HepG2 (cell line): ENCODE measurements at regions not wholly inside any gene's neighbourhood (a gene's known extent, or its start where the extent isn't known, plus 50 kb on each side); places are given as distances from the start of the nearest gene placed in this dataset.

Source experiments
- ZC3H4 ChIP-seq: sonication (generic); formaldehyde crosslinking; IDR thresholded peaks from 2 replicates; pipeline ENCODE4 v1.4.0; 2020; ENCODE audit warnings: missing genetic modification reagents, borderline replicate concordance
- ZNF292 ChIP-seq: sonication (generic); formaldehyde crosslinking; IDR thresholded peaks from 2 replicates; pipeline ENCODE4 v1.8.1; 2022; ENCODE audit warnings: mild to moderate bottlenecking, low read depth, missing genetic modification reagents, borderline replicate concordance
- TF ChIP-seq, protein P1 (sequence below): sonication (generic); formaldehyde crosslinking; IDR thresholded peaks from 2 replicates; pipeline ENCODE4 v1.4.0; 2020; ENCODE audit warnings: mild to moderate bottlenecking, missing genetic modification reagents

GRCh38 chr2:36235882-36236281, 119.7 kb upstream of the CRIM1 start:
- TF ChIP-seq, protein P1, sequence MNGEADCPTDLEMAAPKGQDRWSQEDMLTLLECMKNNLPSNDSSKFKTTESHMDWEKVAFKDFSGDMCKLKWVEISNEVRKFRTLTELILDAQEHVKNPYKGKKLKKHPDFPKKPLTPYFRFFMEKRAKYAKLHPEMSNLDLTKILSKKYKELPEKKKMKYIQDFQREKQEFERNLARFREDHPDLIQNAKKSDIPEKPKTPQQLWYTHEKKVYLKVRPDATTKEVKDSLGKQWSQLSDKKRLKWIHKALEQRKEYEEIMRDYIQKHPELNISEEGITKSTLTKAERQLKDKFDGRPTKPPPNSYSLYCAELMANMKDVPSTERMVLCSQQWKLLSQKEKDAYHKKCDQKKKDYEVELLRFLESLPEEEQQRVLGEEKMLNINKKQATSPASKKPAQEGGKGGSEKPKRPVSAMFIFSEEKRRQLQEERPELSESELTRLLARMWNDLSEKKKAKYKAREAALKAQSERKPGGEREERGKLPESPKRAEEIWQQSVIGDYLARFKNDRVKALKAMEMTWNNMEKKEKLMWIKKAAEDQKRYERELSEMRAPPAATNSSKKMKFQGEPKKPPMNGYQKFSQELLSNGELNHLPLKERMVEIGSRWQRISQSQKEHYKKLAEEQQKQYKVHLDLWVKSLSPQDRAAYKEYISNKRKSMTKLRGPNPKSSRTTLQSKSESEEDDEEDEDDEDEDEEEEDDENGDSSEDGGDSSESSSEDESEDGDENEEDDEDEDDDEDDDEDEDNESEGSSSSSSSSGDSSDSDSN (CRISPR knock-in tag) = no peak
- TF ChIP-seq ZNF292 (CRISPR knock-in tag) = no peak
- no peak for TF ChIP-seq ZC3H4 (CRISPR knock-in tag)
